ENCODE measurements at regions not wholly inside any gene's neighbourhood (a gene's known extent, or its start where the extent isn't known, plus 50 kb on each side); places are given as distances from the start of the nearest gene placed in this dataset.

- TF ChIP-seq, protein P1, sequence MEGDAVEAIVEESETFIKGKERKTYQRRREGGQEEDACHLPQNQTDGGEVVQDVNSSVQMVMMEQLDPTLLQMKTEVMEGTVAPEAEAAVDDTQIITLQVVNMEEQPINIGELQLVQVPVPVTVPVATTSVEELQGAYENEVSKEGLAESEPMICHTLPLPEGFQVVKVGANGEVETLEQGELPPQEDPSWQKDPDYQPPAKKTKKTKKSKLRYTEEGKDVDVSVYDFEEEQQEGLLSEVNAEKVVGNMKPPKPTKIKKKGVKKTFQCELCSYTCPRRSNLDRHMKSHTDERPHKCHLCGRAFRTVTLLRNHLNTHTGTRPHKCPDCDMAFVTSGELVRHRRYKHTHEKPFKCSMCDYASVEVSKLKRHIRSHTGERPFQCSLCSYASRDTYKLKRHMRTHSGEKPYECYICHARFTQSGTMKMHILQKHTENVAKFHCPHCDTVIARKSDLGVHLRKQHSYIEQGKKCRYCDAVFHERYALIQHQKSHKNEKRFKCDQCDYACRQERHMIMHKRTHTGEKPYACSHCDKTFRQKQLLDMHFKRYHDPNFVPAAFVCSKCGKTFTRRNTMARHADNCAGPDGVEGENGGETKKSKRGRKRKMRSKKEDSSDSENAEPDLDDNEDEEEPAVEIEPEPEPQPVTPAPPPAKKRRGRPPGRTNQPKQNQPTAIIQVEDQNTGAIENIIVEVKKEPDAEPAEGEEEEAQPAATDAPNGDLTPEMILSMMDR (conservative IDR thresholded peaks at IDR 0.05; ENCODE audit: low read depth, low read length), result no peak
- TF ChIP-seq POLR2A (IDR thresholded peaks at IDR 0.05; ENCODE audit: low read depth, low read length) (no peak), RAD21 (IDR thresholded peaks at IDR 0.05; ENCODE audit: low read length) (no peak), BHLHE40 (IDR thresholded peaks at IDR 0.05; ENCODE audit: low read depth, low read length) (no peak)
- TF ChIP-seq, protein P2, sequence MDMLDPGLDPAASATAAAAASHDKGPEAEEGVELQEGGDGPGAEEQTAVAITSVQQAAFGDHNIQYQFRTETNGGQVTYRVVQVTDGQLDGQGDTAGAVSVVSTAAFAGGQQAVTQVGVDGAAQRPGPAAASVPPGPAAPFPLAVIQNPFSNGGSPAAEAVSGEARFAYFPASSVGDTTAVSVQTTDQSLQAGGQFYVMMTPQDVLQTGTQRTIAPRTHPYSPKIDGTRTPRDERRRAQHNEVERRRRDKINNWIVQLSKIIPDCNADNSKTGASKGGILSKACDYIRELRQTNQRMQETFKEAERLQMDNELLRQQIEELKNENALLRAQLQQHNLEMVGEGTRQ (IDR thresholded peaks at IDR 0.05; ENCODE audit: low read depth, low read length), result no peak
Observed at GRCh38 chr3:56969851-56970250, 90.6 kb upstream of the SPATA12 start.
